ENCODE measurements at regions not wholly inside any gene's neighbourhood (a gene's known extent, or its start where the extent isn't known, plus 50 kb on each side); places are given as distances from the start of the nearest gene placed in this dataset.

- no peak for DNase-seq
These were observed 52.0 kb upstream of the GRAMD1B start for GRCh38 chr11:123378096-123378495.

- no peak for DNase-seq
These were observed 52.7 kb upstream of the GRAMD1B start for GRCh38 chr11:123377355-123377754.

GRCh38 chr11:123375832-123376231, 54.2 kb upstream of the GRAMD1B start:
- no peak for DNase-seq

GRCh38 chr11:123374622-123374968, 55.5 kb upstream of the GRAMD1B start:
- DNase-seq, result no peak

- DNase-seq, result no peak
These were observed 56.1 kb upstream of the GRAMD1B start for GRCh38 chr11:123373754-123374621.

- no peak for DNase-seq
These were observed 58.4 kb upstream of the GRAMD1B start for GRCh38 chr11:123371506-123372297.

GRCh38 chr11:123366924-123367323, 63.1 kb upstream of the GRAMD1B start:
- DNase-seq, result no peak

GRCh38 chr11:123365955-123366354, 64.1 kb upstream of the GRAMD1B start:
- DNase-seq, result no peak

GRCh38 chr11:123364080-123364479, 66.0 kb upstream of the GRAMD1B start:
- DNase-seq, result no peak

- DNase-seq, result no peak
These were observed 66.5 kb upstream of the GRAMD1B start for GRCh38 chr11:123363556-123363955.

- DNase-seq, result no peak
These were observed 67.1 kb upstream of the GRAMD1B start for GRCh38 chr11:123362941-123363340.

GRCh38 chr11:123362186-123362585, 67.9 kb upstream of the GRAMD1B start:
- DNase-seq, result no peak

- no peak for DNase-seq
These were observed 69.0 kb upstream of the GRAMD1B start for GRCh38 chr11:123361110-123361509.

- DNase-seq, result no peak
These were observed 69.7 kb upstream of the GRAMD1B start for GRCh38 chr11:123360267-123360936.

GRCh38 chr11:123357990-123358827, 71.9 kb upstream of the GRAMD1B start:
- peak; percentile 16 for DNase-seq

- DNase-seq, result no peak
These were observed 72.6 kb upstream of the GRAMD1B start for GRCh38 chr11:123357353-123357989.

GRCh38 chr11:123356539-123356938, 73.5 kb upstream of the GRAMD1B start:
- no peak for DNase-seq

- DNase-seq, result no peak
These were observed 75.6 kb upstream of the GRAMD1B start for GRCh38 chr11:123354371-123354975.

GRCh38 chr11:123351375-123351774, 78.7 kb upstream of the GRAMD1B start:
- peak; percentile 80 for DNase-seq

GRCh38 chr11:123349382-123349781, 80.7 kb upstream of the GRAMD1B start:
- DNase-seq, result no peak

GRCh38 chr11:123344790-123345357, 85.2 kb upstream of the GRAMD1B start:
- peak; percentile 15 for DNase-seq

All from NCI-H1694 treated with DMSO at 0.1 percent for 48 hours (cell line).